ENCODE measurements at regions not wholly inside any gene's neighbourhood (a gene's known extent, or its start where the extent isn't known, plus 50 kb on each side); places are given as distances from the start of the nearest gene placed in this dataset.

GRCh38 chr2:71884303-71885042 is 263.2 kb downstream of the CYP26B1 start:
- peaks cover under 1% of the 10 kb centered on the region for H3K27me3 Mint-ChIP-seq
- H3K4me3 Mint-ChIP-seq: no peak overlapping the region
- ATAC-seq: no peak
- H3K9me3 Mint-ChIP-seq: no peaks in the 10 kb centered on the region
- H3K36me3 Mint-ChIP-seq (ENCODE audit: low read depth): no peaks in the 10 kb centered on the region
- no peak overlapping the region for H3K27ac Mint-ChIP-seq
- no peaks in the 10 kb centered on the region for H3K4me1 Mint-ChIP-seq
- no peak for DNase-seq

DNA sequence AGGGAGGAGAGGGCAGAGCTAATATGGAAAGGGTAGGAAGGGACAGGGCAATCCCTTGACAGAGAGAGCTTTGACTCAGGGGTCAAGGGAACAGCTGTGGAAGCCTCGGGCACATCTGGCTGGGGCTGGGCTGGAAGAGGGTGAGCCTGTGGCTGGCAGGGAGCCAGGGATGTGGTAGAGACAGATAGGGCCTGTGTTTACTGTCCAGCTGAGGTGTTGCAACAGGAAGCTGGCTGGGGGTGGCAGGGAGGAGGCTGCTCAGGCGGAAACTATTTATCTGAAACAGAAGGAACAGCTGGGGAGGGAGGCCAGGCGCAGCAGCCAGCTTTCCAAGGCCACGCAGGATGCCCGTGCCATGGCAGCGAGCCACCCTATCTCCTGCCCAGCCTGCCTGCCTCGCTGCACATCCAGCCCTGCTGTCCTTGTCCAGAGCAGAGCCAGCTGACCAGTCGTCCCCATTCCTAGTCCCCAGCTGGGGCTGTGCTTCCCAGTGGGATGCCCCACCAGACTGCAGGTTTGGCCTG is 264.7 kb downstream of the CYP26B1 start:
- Mint-ChIP-seq H3K36me3 (ENCODE audit: low read depth) (no peaks in the 10 kb centered on the region), H3K9me3 (no peaks in the 10 kb centered on the region), H3K27me3 (no peaks in the 10 kb centered on the region), H3K27ac (no peak overlapping the region), H3K4me3 (no peak overlapping the region), H3K4me1 (no peaks in the 10 kb centered on the region)
- DNase-seq: no peak
- no peak for ATAC-seq

DNA sequence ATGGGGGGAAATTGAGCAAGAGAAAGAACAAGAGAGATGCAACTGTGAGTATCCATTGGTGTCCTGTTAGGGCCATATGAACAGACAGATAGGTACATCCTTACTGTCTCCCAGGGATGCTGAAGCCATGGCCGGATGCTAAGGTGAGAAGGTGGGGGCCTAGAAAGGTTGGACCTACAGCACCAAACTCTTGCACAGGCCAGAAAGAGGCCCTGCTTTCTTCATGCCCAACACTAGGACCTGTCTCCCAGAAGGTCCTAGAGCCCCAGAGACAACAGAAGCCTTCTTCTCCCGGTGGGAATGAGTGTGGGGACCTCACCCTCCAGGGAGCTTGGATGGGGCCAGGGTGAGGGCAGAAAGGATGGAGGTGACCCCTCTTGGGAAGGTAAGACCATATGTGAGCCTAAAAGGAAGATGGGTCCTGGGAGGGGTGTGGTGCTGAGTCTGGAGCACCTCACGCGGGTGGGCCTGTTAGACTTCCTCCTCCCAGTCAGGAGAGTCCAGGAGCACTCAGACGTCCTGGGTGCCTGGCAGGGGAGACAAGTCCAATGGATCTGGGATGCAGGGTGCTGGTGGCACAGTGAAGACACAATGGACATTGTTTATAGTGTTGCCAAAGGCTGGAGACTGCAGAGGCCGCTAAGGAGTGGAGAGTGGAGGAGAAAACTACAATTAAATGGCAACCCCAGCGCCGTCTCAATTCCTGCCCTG is 265.3 kb downstream of the CYP26B1 start:
- ATAC-seq: no peak
- Mint-ChIP-seq H3K36me3 (ENCODE audit: low read depth) (no peaks in the 10 kb centered on the region), H3K27ac (no peak overlapping the region), H3K9me3 (no peaks in the 10 kb centered on the region), H3K4me3 (no peak overlapping the region), H3K4me1 (no peaks in the 10 kb centered on the region), H3K27me3 (no peaks in the 10 kb centered on the region)
- DNase-seq: no peak

DNA sequence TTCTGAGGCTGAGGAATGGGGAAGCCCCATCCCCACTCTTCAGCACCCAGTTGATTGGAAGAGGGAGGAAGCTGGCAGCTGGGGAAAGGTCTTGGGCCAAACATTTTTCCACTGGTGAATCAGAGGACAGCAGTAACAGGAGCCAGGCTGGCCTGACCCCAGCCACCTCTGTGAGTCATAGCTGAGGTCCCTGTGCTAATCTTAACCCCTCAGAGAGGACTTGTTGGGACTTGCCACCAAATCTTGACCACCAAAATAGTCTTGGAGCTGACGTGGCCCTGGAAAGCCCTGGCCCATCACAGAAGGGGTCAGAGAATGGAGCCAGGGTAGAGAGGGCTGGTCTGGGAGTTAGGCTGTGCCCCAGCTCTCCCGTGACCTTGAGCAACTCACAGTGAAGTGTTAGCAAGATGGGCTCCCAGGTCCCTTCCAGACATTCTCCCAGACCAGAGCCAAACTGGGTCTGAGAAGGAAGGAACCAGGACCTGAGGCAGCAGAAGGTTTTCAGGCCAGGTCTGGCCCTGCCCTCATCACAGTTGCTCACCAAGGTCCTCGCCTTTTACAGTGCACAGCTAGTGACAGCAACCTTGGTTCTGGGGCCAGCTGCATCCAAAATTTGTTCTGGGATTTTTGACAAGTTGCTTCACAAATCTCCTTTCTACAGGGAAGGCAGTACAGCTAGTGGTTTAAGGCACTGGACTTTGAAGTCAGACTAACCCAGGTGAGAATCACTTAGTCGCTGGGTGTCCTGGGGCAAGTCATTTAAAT is 266.6 kb downstream of the CYP26B1 start:
- Mint-ChIP-seq H3K27ac (no peak overlapping the region), H3K4me3 (no peak overlapping the region), H3K27me3 (no peaks in the 10 kb centered on the region), H3K9me3 (no peaks in the 10 kb centered on the region), H3K4me1 (no peaks in the 10 kb centered on the region), H3K36me3 (ENCODE audit: low read depth) (no peaks in the 10 kb centered on the region)
- DNase-seq (no peak), ATAC-seq (no peak)

DNA sequence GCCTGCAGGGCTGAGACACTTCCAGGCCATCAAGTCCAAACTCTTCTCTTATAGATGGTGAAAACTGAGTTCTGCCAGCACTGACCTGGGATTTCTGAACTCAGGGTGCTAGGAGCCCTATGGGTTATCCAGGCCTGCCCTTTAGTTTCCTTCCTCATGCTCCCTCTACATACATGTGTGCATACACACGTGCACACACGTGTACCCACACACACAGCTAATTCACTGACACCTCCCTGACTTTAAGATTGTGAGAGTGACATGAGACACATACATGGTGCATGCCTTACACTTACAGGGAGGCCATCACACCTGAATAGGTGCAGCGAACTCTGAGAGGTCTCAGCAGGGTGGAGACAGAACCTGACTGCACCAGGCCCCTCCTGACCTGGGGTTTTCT is 267.4 kb downstream of the CYP26B1 start:
- H3K36me3 Mint-ChIP-seq (ENCODE audit: low read depth): no peaks in the 10 kb centered on the region
- H3K9me3 Mint-ChIP-seq: no peaks in the 10 kb centered on the region
- H3K27me3 Mint-ChIP-seq: no peaks in the 10 kb centered on the region
- H3K4me1 Mint-ChIP-seq: no peaks in the 10 kb centered on the region
- DNase-seq: no peak
- H3K4me3 Mint-ChIP-seq: no peak overlapping the region
- no peak for ATAC-seq
- no peak overlapping the region for H3K27ac Mint-ChIP-seq

GRCh38 chr2:71879509-71880184 is 268.0 kb downstream of the CYP26B1 start:
- DNase-seq (no peak), ATAC-seq (no peak)
- Mint-ChIP-seq H3K27me3 (no peaks in the 10 kb centered on the region), H3K9me3 (no peaks in the 10 kb centered on the region), H3K4me3 (no peak overlapping the region), H3K4me1 (no peaks in the 10 kb centered on the region), H3K27ac (no peak overlapping the region), H3K36me3 (ENCODE audit: low read depth) (no peaks in the 10 kb centered on the region)

DNA sequence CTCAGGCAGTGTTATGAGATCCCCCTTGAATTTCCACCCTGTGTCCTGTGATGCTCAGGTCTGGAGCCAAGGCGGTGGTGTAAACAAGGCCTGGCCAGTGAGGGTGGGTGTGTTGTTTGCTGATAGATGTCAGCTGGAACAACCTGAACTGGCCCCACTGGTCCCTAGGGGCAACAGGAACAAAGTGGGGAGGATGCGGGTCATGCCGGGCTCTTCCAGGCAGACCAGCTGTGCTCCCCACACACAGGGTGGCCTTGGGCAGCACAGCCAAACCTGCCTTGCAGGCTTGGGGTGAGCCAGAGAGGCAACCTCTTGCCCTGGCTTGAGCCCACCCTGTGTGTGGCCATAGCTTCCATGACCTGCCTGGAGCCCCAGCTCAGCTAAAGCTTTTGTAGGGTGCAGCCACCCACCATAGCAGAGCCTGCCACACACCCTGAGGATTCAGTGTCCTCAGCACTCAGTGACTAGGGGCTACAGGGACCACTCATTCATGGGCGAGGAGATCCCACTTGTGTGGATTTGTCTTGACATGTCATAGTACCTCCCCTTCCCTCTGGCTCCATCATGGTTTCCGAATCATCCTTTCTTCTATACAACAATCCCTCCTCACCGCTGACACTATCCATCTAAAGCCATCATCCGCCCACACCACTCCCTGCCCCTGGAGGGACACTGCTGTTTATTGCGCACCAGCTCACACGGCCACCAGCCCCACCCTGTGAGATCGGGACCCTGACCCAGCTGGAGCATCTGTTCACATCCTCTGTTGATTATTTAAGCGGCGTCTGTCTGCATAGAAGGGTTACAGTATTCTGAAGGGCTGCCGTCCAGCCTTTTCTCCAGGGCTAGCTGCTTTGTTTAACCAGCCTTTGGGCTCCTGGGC is 268.8 kb downstream of the CYP26B1 start:
- no peaks in the 10 kb centered on the region for H3K4me1 Mint-ChIP-seq
- ATAC-seq (no peak), DNase-seq (no peak)
- H3K9me3 Mint-ChIP-seq: no peaks in the 10 kb centered on the region
- no peaks in the 10 kb centered on the region for H3K36me3 Mint-ChIP-seq (ENCODE audit: low read depth)
- no peak overlapping the region for H3K27ac Mint-ChIP-seq
- H3K27me3 Mint-ChIP-seq: no peaks in the 10 kb centered on the region
- no peak overlapping the region for H3K4me3 Mint-ChIP-seq

- Mint-ChIP-seq H3K36me3 (ENCODE audit: low read depth) (no peaks in the 10 kb centered on the region), H3K4me3 (no peak overlapping the region), H3K27ac (no peak overlapping the region), H3K27me3 (peaks cover 6% of the 10 kb centered on the region), H3K9me3 (no peaks in the 10 kb centered on the region), H3K4me1 (no peaks in the 10 kb centered on the region)
- ATAC-seq (no peak), DNase-seq (no peak)
Observed at GRCh38 chr2:71877636-71878035, 270.0 kb downstream of the CYP26B1 start.

- Mint-ChIP-seq H3K9me3 (no peaks in the 10 kb centered on the region), H3K27me3 (peaks cover 6% of the 10 kb centered on the region), H3K4me3 (no peak overlapping the region), H3K4me1 (no peaks in the 10 kb centered on the region), H3K27ac (no peak overlapping the region), H3K36me3 (ENCODE audit: low read depth) (no peaks in the 10 kb centered on the region)
- no peak for ATAC-seq
- DNase-seq: no peak
Observed at GRCh38 chr2:71876542-71877451, 270.9 kb downstream of the CYP26B1 start.

DNA sequence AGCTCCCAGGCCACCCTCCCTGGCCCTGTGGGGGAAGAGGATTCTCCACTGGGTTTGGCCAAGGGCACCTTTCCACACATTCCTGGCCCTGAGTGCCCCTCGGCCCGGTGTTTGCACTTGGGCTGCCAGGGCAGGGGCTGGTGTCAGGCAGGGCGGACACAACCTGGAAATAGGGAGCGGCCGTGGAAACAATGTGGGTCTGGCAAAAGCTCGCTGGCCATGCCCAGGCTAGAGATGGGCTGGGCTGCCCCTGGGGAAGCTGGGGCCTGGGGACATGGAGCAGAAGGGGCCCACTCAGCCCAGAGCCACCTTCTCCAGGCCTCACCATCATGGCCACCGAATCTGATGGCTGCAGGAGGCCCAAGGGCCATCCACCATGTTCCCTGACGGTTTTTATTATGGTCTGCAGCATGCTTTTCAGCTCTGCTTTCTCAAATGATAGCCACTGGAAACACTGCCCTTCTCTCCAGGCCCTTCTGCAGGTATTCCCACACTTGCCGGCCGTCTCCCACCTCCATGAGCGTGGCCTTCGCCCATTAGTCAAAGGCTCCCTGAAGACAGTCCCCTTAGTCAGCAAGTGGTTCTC is 275.1 kb downstream of the CYP26B1 start:
- Mint-ChIP-seq H3K27ac (no peak overlapping the region), H3K36me3 (ENCODE audit: low read depth) (no peaks in the 10 kb centered on the region), H3K4me3 (no peak overlapping the region), H3K4me1 (no peaks in the 10 kb centered on the region), H3K9me3 (no peaks in the 10 kb centered on the region), H3K27me3 (peaks cover 16% of the 10 kb centered on the region)
- no peak for ATAC-seq
- DNase-seq: no peak

DNA sequence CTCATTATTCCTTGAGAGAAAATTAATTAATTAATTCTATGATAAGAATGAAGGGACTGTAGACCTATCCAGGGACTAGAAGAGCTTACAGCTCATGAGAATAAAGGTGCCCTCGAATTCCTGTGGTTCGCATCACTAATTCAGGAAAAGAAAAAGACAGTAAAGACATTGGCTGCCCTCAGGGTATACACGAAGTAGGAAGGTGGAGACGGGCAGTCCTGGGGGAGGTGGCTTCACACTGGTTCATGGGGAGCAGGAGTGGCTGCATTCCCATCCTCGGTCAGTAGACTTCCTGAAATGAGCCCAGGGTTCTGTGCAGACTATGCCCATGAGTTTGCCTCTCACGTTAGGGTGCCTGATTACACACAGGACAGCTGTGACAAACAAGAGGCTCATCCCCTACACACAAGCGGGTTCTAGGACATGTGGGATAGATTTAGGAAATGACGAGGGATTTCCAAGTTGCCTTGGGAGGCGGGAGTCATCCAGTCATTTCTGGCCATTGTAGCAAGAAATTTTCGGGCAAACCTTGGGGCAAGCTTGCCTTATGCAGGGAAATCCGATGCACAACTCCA is 282.2 kb downstream of the CYP26B1 start:
- no peak for ATAC-seq
- H3K36me3 Mint-ChIP-seq (ENCODE audit: low read depth): no peaks in the 10 kb centered on the region
- no peaks in the 10 kb centered on the region for H3K4me1 Mint-ChIP-seq
- DNase-seq: no peak
- no peaks in the 10 kb centered on the region for H3K9me3 Mint-ChIP-seq
- no peak overlapping the region for H3K4me3 Mint-ChIP-seq
- H3K27me3 Mint-ChIP-seq: peaks cover 4% of the 10 kb centered on the region
- H3K27ac Mint-ChIP-seq: no peak overlapping the region

DNA sequence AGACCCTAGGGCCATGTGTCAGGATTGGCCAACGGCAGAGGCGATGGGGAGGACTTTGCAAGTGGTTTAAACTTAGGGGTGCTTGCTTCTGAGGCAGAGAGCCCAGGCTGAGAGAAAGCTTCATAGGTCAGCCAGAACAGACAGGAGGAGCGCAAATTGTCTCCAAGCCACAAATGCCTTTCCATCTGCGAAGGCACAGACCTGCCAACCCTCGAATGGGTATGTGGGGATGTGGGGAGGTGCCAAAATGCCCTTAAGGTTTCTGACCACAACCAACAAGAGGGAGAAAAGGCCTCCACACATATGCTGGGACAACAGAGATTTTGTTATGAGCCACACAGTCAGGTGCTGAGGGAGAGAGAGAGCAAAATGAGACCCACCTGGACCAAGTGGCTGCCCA is 283.6 kb downstream of the CYP26B1 start:
- H3K36me3 Mint-ChIP-seq (ENCODE audit: low read depth): no peaks in the 10 kb centered on the region
- DNase-seq (no peak), ATAC-seq (no peak)
- no peaks in the 10 kb centered on the region for H3K4me1 Mint-ChIP-seq
- no peak overlapping the region for H3K4me3 Mint-ChIP-seq
- H3K27ac Mint-ChIP-seq: no peak overlapping the region
- H3K27me3 Mint-ChIP-seq: peaks cover 1% of the 10 kb centered on the region
- no peaks in the 10 kb centered on the region for H3K9me3 Mint-ChIP-seq

Data from activated naive CD8-positive, alpha-beta T cell treated with anti-CD3 and anti-CD28 coated beads, Interleukin-2, amount 50 U/mL, for 24 hours (primary cell).